BE2C (cell line): ENCODE measurements at regions not wholly inside any gene's neighbourhood (a gene's known extent, or its start where the extent isn't known, plus 50 kb on each side); places are given as distances from the start of the nearest gene placed in this dataset.

Experiments used
- DNase-seq: peaks from one replicate; pipeline ENCODE4 v3.0.0-alpha.2; 2020
- H3K27me3 ChIP-seq: fragments of 250-450 bp; sonication (Bioruptor Pico); 2 replicates; pipeline ENCODE4 v1.5.1; 2020; ENCODE audit warnings: mild to moderate bottlenecking
- H3K36me3 ChIP-seq: fragments of 250-450 bp; sonication (Bioruptor Pico); 2 replicates; pipeline ENCODE4 v1.5.1; 2020; ENCODE audit warnings: mild to moderate bottlenecking
- H3K4me1 ChIP-seq: fragments of 250-450 bp; sonication (Bioruptor Pico); 2 replicates; pipeline ENCODE4 v1.5.1; 2020
- H3K4me3 ChIP-seq: 2 replicates; pipeline ENCODE4 v1.5.1; 2011; ENCODE audit warnings: low read depth, low read length
- H3K9me3 ChIP-seq: fragments of 250-450 bp; sonication (Bioruptor Pico); 2 replicates; pipeline ENCODE4 v1.5.1; 2020
- CTCF ChIP-seq: IDR thresholded peaks from 2 replicates; pipeline ENCODE4 v1.5.1; 2012; ENCODE audit warnings: mild to moderate bottlenecking, low read depth, low read length

- no peaks in the 10 kb centered on the region for H3K27me3 ChIP-seq
- no peak overlapping the region for H3K4me3 ChIP-seq
- no peaks in the 10 kb centered on the region for H3K4me1 ChIP-seq
- no peak for DNase-seq
- H3K9me3 ChIP-seq = no peaks in the 10 kb centered on the region
- no peaks in the 10 kb centered on the region for H3K36me3 ChIP-seq
- no peak for TF ChIP-seq CTCF
These were observed 101.8 kb downstream of the NUFIP1 start for GRCh38 chr13:44887515-44887914.

GRCh38 chr13:44884076-44884729 lies 105.1 kb downstream of the NUFIP1 start:
- no peak overlapping the region for H3K4me3 ChIP-seq
- no peaks in the 10 kb centered on the region for H3K36me3 ChIP-seq
- TF ChIP-seq CTCF = no peak
- H3K9me3 ChIP-seq = no peaks in the 10 kb centered on the region
- H3K27me3 ChIP-seq = no peaks in the 10 kb centered on the region
- no peak for DNase-seq
- no peaks in the 10 kb centered on the region for H3K4me1 ChIP-seq

GRCh38 chr13:44879452-44880058 lies 109.7 kb downstream of the NUFIP1 start:
- peak; percentile 43 for TF ChIP-seq CTCF
- Histone ChIP-seq H3K4me3 (no peak overlapping the region), H3K36me3 (no peaks in the 10 kb centered on the region), H3K9me3 (no peaks in the 10 kb centered on the region; the same call in 1 of the 2 replicates), H3K4me1 (no peaks in the 10 kb centered on the region), H3K27me3 (no peaks in the 10 kb centered on the region; the same call in 1 of the 2 replicates)
- DNase-seq = no peak

- peak; percentile 29 for DNase-seq
- H3K4me3 ChIP-seq = no peak overlapping the region
- H3K36me3 ChIP-seq = no peaks in the 10 kb centered on the region
- peak; percentile 32; the same call in 1 of the 2 replicates for TF ChIP-seq CTCF
- H3K9me3 ChIP-seq = no peaks in the 10 kb centered on the region; the same call in 1 of the 2 replicates
- no peaks in the 10 kb centered on the region for H3K4me1 ChIP-seq
- no peaks in the 10 kb centered on the region; the same call in 1 of the 2 replicates for H3K27me3 ChIP-seq
These were observed 112.4 kb downstream of the NUFIP1 start for GRCh38 chr13:44876782-44877324.

- no peaks in the 10 kb centered on the region for H3K4me1 ChIP-seq
- H3K4me3 ChIP-seq = no peak overlapping the region
- H3K27me3 ChIP-seq = no peaks in the 10 kb centered on the region; the same call in 1 of the 2 replicates
- no peak for TF ChIP-seq CTCF
- H3K9me3 ChIP-seq = no peaks in the 10 kb centered on the region; the same call in 1 of the 2 replicates
- H3K36me3 ChIP-seq = no peaks in the 10 kb centered on the region
- no peak for DNase-seq
These were observed 114.2 kb downstream of the NUFIP1 start for GRCh38 chr13:44874886-44875630.
